NOMO-1 treated with DMSO at 0.1 percent for 48 hours (cell line): ENCODE measurements at regions not wholly inside any gene's neighbourhood (a gene's known extent, or its start where the extent isn't known, plus 50 kb on each side); places are given as distances from the start of the nearest gene placed in this dataset.

Source experiments
- DNase-seq: peaks from one replicate; lab custom pipeline; 2025; ENCODE audit not compliant: unreplicated experiment; lab: John Stamatoyannopoulos, UW

DNA sequence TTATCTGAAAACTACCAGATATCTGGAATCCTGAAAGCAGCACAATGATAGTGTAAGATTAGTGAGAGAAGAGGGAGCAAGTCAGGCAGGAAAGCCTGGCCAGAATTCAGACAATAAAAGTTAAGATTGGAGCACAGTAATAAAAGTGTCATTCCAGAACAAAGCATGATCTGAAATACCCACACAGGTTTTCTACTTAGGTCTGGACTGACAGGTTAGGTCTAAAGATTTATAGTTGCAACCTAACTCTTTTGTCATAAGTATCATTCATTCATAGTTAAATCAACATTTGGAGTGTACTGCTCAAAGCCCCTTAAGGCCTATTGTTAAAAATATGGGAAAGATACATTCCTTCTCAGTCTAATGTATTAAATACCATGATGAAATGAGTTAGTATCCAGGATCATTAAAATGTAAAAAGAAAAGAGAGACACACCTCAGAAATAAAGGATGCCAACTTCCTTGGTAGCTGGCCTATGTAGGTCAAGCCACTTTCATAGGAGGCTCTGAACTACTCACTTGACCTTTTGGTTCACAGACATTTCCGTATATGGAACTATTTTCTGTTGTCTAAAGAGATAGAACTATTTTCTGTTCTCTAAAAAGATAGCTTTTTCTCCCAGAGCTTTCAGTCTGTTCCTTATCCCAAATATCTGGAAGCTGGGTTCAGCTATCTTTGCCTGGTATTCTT is 105.2 kb downstream of the FAS start:
- no peak for DNase-seq

DNA sequence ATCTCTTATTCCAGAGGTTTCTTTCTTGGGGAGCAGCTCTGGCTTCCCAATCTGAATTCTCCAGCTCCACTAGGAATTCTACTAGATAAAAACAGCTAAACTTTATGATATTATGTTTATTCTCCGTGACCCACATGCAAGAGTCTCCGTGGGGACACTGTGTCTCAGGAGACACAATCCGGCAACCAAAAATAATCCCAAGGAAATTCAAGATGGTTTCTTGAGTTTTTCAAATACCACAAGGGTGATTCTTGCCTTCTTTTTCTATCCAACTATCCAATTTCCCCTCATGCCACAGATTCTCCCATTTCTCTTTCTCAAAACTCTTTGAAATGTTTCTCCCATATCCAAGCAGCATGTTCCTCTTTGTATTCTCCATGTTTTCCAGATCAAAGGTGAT is 103.1 kb downstream of the FAS start:
- DNase-seq: no peak

DNA sequence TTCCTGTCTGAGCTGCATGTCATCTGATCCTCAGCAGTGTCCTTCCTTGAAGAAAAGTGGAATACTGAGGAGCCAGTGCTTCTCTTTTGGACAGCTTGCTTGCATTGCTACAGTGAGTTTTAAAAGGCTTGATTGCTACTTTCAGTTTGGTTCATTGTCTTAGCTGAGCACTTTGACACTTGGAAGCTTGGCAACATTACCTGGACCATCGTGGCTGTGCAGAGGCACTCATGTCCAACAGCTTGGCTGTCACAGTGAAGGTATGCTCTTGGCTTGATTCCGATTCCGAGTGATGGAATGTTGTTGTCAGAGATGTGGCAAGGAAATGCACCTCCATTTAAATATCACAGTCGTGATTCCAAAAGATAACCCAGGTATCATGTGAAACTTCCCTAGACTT is 102.4 kb downstream of the FAS start:
- no peak for DNase-seq

DNA sequence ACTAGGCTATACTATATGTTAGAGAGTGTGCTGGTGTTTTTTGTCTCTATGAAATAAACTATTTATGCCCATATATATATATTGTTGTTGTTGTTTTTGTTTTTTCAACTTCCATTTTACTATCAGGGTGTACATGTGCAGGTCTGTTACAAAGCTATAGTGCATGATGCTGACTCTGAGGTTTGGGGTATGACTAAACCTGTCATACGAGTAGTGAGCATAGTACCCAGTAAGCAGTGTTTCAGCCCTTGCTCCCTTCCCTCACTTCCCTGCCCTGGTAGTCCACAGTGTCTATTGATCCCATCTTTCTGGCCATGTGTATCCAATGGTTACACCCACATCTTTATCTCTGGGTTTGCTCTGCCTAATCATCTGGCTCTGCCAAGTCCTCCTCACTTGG is 101.8 kb downstream of the FAS start:
- no peak for DNase-seq

GRCh38 chr10:89091496-89091895 is 100.9 kb downstream of the FAS start:
- DNase-seq: peak; percentile 31

DNA sequence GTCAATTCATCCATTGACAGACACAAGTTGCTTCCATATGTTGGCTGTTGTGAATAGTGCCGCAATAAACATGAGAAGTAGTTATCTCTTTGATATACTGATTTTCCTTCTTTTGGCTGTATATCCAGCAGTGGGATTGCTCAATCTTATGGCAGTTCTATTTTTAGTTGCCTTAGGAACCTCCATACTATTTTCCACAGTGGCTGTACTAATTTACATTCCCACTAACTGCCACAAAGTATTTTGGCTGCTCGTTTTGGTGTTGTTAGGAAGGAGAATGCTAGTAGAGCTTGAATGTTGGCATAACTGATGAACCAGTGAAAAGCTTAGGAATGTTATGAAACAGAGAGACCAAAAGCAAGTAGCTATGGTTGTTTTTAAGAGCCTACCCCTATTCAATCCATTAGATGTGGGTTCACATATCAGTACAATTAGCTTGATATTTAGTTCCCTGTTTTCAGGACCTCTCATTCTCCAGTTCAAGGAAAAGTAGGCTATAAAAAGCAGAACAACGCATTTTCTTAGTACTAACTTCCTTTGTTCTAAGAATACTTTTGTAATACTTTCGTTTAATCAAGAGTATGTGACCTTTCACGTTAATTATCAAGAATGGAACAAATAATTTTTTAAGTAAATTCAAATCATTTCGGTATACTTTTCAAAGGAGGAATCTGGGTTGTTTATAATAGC is 100.3 kb downstream of the FAS start:
- peak; percentile 57 for DNase-seq

DNA sequence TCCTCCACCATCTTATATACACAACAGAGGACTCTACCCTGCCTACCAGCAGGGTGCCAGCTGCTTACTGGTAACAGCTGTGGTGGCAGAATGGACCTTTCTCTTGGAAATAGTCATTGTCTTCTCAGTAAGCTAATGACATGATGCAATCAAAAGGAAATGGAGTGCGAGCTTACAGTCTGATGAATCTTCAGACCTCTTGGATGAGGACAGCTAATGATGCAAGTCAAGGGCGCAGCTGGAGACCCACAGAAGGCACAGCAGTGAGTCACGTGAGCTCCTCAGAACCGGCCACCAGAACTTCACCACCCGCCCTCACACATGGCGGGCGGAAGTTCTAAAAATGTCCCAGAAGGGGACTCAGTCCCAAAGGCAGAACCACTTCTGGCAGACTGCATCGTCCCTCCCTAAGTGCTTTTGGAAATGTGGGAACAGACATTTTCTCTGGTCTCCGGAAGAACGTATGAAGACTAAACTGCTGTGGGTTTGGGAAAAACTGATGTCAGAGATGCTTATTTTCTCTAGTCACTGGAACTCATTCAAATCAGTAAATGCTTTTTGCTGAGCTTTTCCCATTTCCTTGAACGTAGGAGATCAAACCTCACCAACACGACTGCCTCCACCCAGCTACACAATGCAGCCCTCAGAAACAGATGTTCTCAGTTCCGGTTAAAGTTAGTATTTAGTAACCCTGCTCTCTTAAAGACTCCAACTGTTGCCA is 96.4 kb downstream of the FAS start:
- peak; percentile 84 for DNase-seq

- peak; percentile 41 for DNase-seq
Measured at GRCh38 chr10:89085153-89085552, 94.6 kb downstream of the FAS start.

- DNase-seq: no peak
Measured at GRCh38 chr10:89082086-89082485, 91.5 kb downstream of the FAS start.

GRCh38 chr10:89080660-89081059 is 90.1 kb downstream of the FAS start:
- no peak for DNase-seq

- DNase-seq: no peak
Measured at GRCh38 chr10:89079961-89080360, 89.4 kb downstream of the FAS start.

DNA sequence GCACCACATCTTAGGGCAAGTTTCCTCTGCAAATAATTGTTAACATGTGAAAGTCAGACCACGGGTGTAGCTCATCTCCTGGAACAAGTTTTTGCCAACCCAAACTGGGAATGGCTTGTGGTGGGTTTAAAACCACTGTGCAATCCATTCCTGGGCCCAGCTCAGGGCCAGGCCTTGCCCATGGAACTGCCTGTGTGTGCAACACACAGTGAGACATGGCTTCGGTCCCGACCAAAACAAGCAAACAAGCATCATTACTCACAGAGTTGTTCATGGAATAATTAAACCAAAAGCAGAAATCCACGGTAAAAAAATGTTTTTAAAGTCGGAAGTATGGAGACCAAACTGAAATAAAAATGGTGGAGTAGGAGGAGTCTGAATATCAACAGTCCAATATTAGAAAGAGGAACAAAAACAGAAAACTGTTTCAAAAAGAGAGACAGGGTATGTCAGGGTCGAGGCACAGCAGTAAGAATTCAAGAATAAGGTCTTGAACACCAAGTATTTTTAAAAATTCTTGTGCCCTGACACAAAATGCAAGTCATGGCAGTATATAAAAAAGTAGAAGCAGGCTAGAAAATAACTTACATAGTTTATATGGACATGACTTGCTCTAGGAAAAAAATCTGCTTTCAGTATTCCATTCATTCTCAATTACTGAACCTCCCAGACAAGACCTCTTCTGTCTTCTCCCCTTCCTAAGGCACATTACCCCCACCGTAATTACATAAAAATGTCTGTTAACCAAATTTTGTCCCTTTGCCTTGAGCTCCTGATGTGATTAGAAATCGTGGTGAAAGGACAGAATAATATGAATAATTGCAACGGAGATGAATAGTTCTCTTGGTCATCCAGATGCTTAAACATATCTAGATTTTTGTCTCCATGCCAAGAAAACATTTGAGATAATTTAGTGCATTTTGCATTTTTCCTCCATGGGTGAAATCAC is 88.4 kb downstream of the FAS start:
- DNase-seq: peak; percentile 26

DNA sequence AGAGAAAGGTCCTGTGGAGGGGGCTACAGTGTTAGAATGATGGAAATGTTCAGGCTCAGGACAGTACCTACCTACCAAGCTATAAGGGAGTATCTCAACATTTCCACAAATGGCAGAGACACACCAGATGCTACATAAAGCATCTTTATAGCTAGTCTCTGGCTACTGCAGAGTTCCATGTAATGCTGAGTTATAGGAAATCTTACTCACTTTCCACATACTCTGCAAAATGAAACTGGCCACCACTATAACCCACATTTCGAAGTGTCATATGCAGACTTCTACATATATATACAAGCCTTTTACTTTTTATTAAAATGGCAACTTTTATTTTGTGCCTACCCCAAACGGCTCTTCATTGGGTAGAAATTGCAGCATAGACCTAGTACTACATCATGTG is 85.5 kb downstream of the FAS start:
- no peak for DNase-seq

DNA sequence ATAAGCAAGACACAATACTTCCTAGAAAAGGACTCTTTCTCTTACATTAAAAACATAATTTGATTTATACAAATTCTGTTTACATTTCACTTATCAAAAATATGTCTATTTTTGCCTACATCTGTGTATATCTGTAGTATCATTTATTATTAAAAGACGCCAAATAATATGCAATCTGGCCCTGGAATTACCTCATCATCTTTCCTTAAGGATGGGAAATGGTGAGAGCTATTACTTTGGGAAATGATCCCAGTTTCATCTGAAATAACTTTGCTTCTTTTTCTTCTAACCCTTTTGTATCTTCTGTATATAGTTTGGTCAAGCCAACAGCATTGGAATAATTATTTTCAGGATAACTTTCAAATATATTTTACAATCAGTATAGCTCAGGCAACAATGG is 85.0 kb downstream of the FAS start:
- no peak for DNase-seq

GRCh38 chr10:89074120-89074519 is 83.5 kb downstream of the FAS start:
- no peak for DNase-seq

- DNase-seq: no peak
Measured at GRCh38 chr10:89073719-89074118, 83.1 kb downstream of the FAS start.

DNA sequence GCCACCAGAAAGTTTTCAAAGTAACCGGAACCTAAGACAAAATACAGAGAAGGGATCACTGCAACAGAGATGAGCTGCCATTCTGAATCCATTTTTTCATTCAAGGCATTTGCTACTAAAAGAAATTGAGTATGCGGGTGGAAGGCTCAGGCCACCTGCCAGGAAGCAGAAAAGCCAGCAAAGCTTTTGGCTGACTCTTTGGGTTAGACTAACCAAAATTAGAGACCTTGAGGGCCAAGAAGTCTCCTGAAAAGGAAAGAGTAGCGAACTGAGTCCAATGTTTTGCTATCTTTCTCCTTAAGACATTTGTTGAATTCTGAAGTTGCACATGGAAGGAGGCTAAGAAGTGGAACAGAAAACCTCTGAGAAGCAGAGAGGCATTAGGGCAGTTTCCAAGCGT is 79.0 kb downstream of the FAS start:
- DNase-seq: no peak
